ENCODE measurements at regions not wholly inside any gene's neighbourhood (a gene's known extent, or its start where the extent isn't known, plus 50 kb on each side); places are given as distances from the start of the nearest gene placed in this dataset.

- Mint-ChIP-seq H3K36me3 (ENCODE audit: low read depth) (no peaks in the 10 kb centered on the region), H3K4me1 (no peaks in the 10 kb centered on the region), H3K4me3 (no peak overlapping the region), H3K27me3 (no peaks in the 10 kb centered on the region), H3K27ac (no peak overlapping the region)
- ATAC-seq (no peak), DNase-seq (no peak)
- no peaks in the 10 kb centered on the region for H3K9me3 ChIP-seq (ENCODE audit: control insufficient read depth, low read length, poor library complexity, severe bottlenecking)
These were observed 504.4 kb downstream of the TCERG1L start for GRCh38 chr10:130807096-130807495.

GRCh38 chr10:130807721-130808120 lies 503.8 kb downstream of the TCERG1L start:
- no peaks in the 10 kb centered on the region for H3K4me1 Mint-ChIP-seq
- no peak overlapping the region for H3K4me3 Mint-ChIP-seq
- DNase-seq (no peak), ATAC-seq (no peak)
- H3K9me3 ChIP-seq (ENCODE audit: control insufficient read depth, low read length, poor library complexity, severe bottlenecking): no peaks in the 10 kb centered on the region
- no peak overlapping the region for H3K27ac Mint-ChIP-seq
- H3K36me3 Mint-ChIP-seq (ENCODE audit: low read depth): no peaks in the 10 kb centered on the region
- no peaks in the 10 kb centered on the region for H3K27me3 Mint-ChIP-seq

- ATAC-seq (no peak), DNase-seq (no peak)
- no peaks in the 10 kb centered on the region for H3K9me3 ChIP-seq (ENCODE audit: control insufficient read depth, low read length, poor library complexity, severe bottlenecking)
These were observed 503.3 kb downstream of the TCERG1L start for GRCh38 chr10:130808243-130808642.

GRCh38 chr10:130808686-130809085 lies 502.8 kb downstream of the TCERG1L start:
- no peaks in the 10 kb centered on the region for H3K27me3 Mint-ChIP-seq
- ATAC-seq (no peak), DNase-seq (no peak)
- no peaks in the 10 kb centered on the region for H3K4me1 Mint-ChIP-seq
- no peak overlapping the region for H3K4me3 Mint-ChIP-seq
- H3K27ac Mint-ChIP-seq: no peak overlapping the region
- no peaks in the 10 kb centered on the region for H3K9me3 ChIP-seq (ENCODE audit: control insufficient read depth, low read length, poor library complexity, severe bottlenecking)
- H3K36me3 Mint-ChIP-seq (ENCODE audit: low read depth): no peaks in the 10 kb centered on the region

More at GRCh38 chr10:130808243-130808642, 503.3 kb downstream of the TCERG1L start:
- no peak overlapping the region for H3K4me3 Mint-ChIP-seq
- H3K36me3 Mint-ChIP-seq (ENCODE audit: low read depth): no peaks in the 10 kb centered on the region
- H3K27me3 Mint-ChIP-seq: no peaks in the 10 kb centered on the region
- H3K27ac Mint-ChIP-seq: no peak overlapping the region
- H3K4me1 Mint-ChIP-seq: no peaks in the 10 kb centered on the region

- DNase-seq (no peak), ATAC-seq (no peak)
- no peaks in the 10 kb centered on the region for H3K9me3 ChIP-seq (ENCODE audit: control insufficient read depth, low read length, poor library complexity, severe bottlenecking)
- Mint-ChIP-seq H3K4me1 (no peaks in the 10 kb centered on the region), H3K27ac (no peak overlapping the region), H3K36me3 (ENCODE audit: low read depth) (no peaks in the 10 kb centered on the region), H3K27me3 (no peaks in the 10 kb centered on the region), H3K4me3 (no peak overlapping the region)
These were observed 502.3 kb downstream of the TCERG1L start for GRCh38 chr10:130809181-130809580.

GRCh38 chr10:130809761-130810515 lies 501.6 kb downstream of the TCERG1L start:
- Mint-ChIP-seq H3K27ac (no peak overlapping the region), H3K27me3 (no peaks in the 10 kb centered on the region), H3K4me1 (no peaks in the 10 kb centered on the region), H3K4me3 (no peak overlapping the region), H3K36me3 (ENCODE audit: low read depth) (no peaks in the 10 kb centered on the region)
- DNase-seq (no peak), ATAC-seq (no peak)
- no peaks in the 10 kb centered on the region for H3K9me3 ChIP-seq (ENCODE audit: control insufficient read depth, low read length, poor library complexity, severe bottlenecking)

- no peak for DNase-seq
- no peaks in the 10 kb centered on the region for H3K27me3 Mint-ChIP-seq
- H3K9me3 ChIP-seq (ENCODE audit: control insufficient read depth, low read length, poor library complexity, severe bottlenecking): no peaks in the 10 kb centered on the region
- no peaks in the 10 kb centered on the region for H3K36me3 Mint-ChIP-seq (ENCODE audit: low read depth)
- no peak overlapping the region for H3K27ac Mint-ChIP-seq
- no peaks in the 10 kb centered on the region for H3K4me1 Mint-ChIP-seq
- no peak for ATAC-seq
- no peak overlapping the region for H3K4me3 Mint-ChIP-seq
These were observed 500.7 kb downstream of the TCERG1L start for GRCh38 chr10:130810856-130811255.

- ATAC-seq (no peak), DNase-seq (no peak)
- Mint-ChIP-seq H3K4me1 (no peaks in the 10 kb centered on the region), H3K27me3 (no peaks in the 10 kb centered on the region), H3K36me3 (ENCODE audit: low read depth) (no peaks in the 10 kb centered on the region), H3K4me3 (no peak overlapping the region), H3K27ac (no peak overlapping the region)
- H3K9me3 ChIP-seq (ENCODE audit: control insufficient read depth, low read length, poor library complexity, severe bottlenecking): no peaks in the 10 kb centered on the region
These were observed 499.0 kb downstream of the TCERG1L start for GRCh38 chr10:130812381-130813148.

GRCh38 chr10:130814610-130815009 lies 496.9 kb downstream of the TCERG1L start:
- no peaks in the 10 kb centered on the region for H3K9me3 ChIP-seq (ENCODE audit: control insufficient read depth, low read length, poor library complexity, severe bottlenecking)
- Mint-ChIP-seq H3K27me3 (no peaks in the 10 kb centered on the region), H3K36me3 (ENCODE audit: low read depth) (no peaks in the 10 kb centered on the region), H3K4me1 (no peaks in the 10 kb centered on the region), H3K4me3 (no peak overlapping the region), H3K27ac (no peak overlapping the region)
- ATAC-seq (no peak), DNase-seq (no peak)

GRCh38 chr10:130816116-130816901 lies 495.2 kb downstream of the TCERG1L start:
- ATAC-seq: no peak
- H3K36me3 Mint-ChIP-seq (ENCODE audit: low read depth): no peaks in the 10 kb centered on the region
- no peak overlapping the region for H3K4me3 Mint-ChIP-seq
- no peak overlapping the region for H3K27ac Mint-ChIP-seq
- no peak for DNase-seq
- H3K27me3 Mint-ChIP-seq: no peaks in the 10 kb centered on the region
- no peaks in the 10 kb centered on the region for H3K9me3 ChIP-seq (ENCODE audit: control insufficient read depth, low read length, poor library complexity, severe bottlenecking)
- no peaks in the 10 kb centered on the region for H3K4me1 Mint-ChIP-seq

GRCh38 chr10:130817046-130817624 lies 494.4 kb downstream of the TCERG1L start:
- no peaks in the 10 kb centered on the region for H3K27me3 Mint-ChIP-seq
- H3K4me1 Mint-ChIP-seq: no peaks in the 10 kb centered on the region
- H3K36me3 Mint-ChIP-seq (ENCODE audit: low read depth): no peaks in the 10 kb centered on the region
- no peaks in the 10 kb centered on the region for H3K9me3 ChIP-seq (ENCODE audit: control insufficient read depth, low read length, poor library complexity, severe bottlenecking)
- ATAC-seq (no peak), DNase-seq (no peak)
- no peak overlapping the region for H3K27ac Mint-ChIP-seq
- no peak overlapping the region for H3K4me3 Mint-ChIP-seq

GRCh38 chr10:130817674-130818073 lies 493.8 kb downstream of the TCERG1L start:
- Mint-ChIP-seq H3K4me3 (no peak overlapping the region), H3K36me3 (ENCODE audit: low read depth) (no peaks in the 10 kb centered on the region), H3K27ac (no peak overlapping the region), H3K27me3 (no peaks in the 10 kb centered on the region), H3K4me1 (no peaks in the 10 kb centered on the region)
- ATAC-seq (no peak), DNase-seq (no peak)
- no peaks in the 10 kb centered on the region for H3K9me3 ChIP-seq (ENCODE audit: control insufficient read depth, low read length, poor library complexity, severe bottlenecking)

- no peaks in the 10 kb centered on the region for H3K27me3 Mint-ChIP-seq
- no peak for DNase-seq
- no peaks in the 10 kb centered on the region for H3K36me3 Mint-ChIP-seq (ENCODE audit: low read depth)
- H3K4me1 Mint-ChIP-seq: no peaks in the 10 kb centered on the region
- H3K9me3 ChIP-seq (ENCODE audit: control insufficient read depth, low read length, poor library complexity, severe bottlenecking): no peaks in the 10 kb centered on the region
- no peak for ATAC-seq
- H3K4me3 Mint-ChIP-seq: no peak overlapping the region
- no peak overlapping the region for H3K27ac Mint-ChIP-seq
These were observed 490.5 kb downstream of the TCERG1L start for GRCh38 chr10:130820880-130821482.

Data from T-helper 17 cell (primary cell).